ENCODE measurements at regions not wholly inside any gene's neighbourhood (a gene's known extent, or its start where the extent isn't known, plus 50 kb on each side); places are given as distances from the start of the nearest gene placed in this dataset.

GRCh38 chr4:10889819-10890218 is 205.3 kb upstream of the CLNK start (continued):
- TF ChIP-seq ZBTB1 (CRISPR knock-in tag; IDR thresholded peaks at IDR 0.05; ENCODE audit: borderline replicate concordance, low read depth) (no peak), NCOA4 (IDR thresholded peaks at IDR 0.05; ENCODE audit: partially characterized antibody) (no peak), CBX2 (IDR thresholded peaks at IDR 0.05; ENCODE audit: insufficient read depth, low read length, poor library complexity, severe bottlenecking) (no peak), ILK (tag; IDR thresholded peaks at IDR 0.05; ENCODE audit: borderline replicate concordance, low read depth) (no peak), FOXP4 (CRISPR knock-in tag; IDR thresholded peaks at IDR 0.05; ENCODE audit: borderline replicate concordance) (no peak), POLR2AphosphoS5 (IDR thresholded peaks at IDR 0.05; ENCODE audit: control insufficient read depth, insufficient read depth, low read depth, low read length) (no peak), POLR2B (IDR thresholded peaks at IDR 0.05; ENCODE audit: low read depth, partially characterized antibody) (no peak), NR0B1 (IDR thresholded peaks at IDR 0.05; ENCODE audit: partially characterized antibody) (no peak), USF2 (CRISPR knock-in tag; IDR thresholded peaks at IDR 0.05) (no peak), SMAD3 (CRISPR knock-in tag; conservative IDR thresholded peaks at IDR 0.05) (no peak)
